Prostate gland (tissue), 2 donors: ENCODE measurements at regions not wholly inside any gene's neighbourhood (a gene's known extent, or its start where the extent isn't known, plus 50 kb on each side); places are given as distances from the start of the nearest gene placed in this dataset.

Experiments
- POLR2A ChIP-seq: fragments of 450-650 bp; IDR thresholded peaks from one replicate; pipeline ENCODE4 v1.6.1; 2016; ENCODE audit warnings: antibody characterized with exemption, mild to moderate bottlenecking
- POLR2AphosphoS5 ChIP-seq: sonication (generic); formaldehyde crosslinking; IDR thresholded peaks from one replicate; pipeline ENCODE4 v1.6.1; 2017; ENCODE audit warnings: antibody characterized with exemption
- TF ChIP-seq, protein P1 (sequence below), 4 experiments: fragments of 200-600 bp in 2 of 4; fragments of 450-650 bp in 2 of 4; sonication (generic) in 2 of 4; IDR thresholded peaks; 1 replicate in 3 of 4; 2 replicates in 1 of 4; pipeline ENCODE4 v1.5.1; 2016 to 2019; ENCODE audit warnings: antibody characterized with exemption in 4 of 4, mild to moderate bottlenecking in 2 of 4, moderate library complexity in 2 of 4

DNA sequence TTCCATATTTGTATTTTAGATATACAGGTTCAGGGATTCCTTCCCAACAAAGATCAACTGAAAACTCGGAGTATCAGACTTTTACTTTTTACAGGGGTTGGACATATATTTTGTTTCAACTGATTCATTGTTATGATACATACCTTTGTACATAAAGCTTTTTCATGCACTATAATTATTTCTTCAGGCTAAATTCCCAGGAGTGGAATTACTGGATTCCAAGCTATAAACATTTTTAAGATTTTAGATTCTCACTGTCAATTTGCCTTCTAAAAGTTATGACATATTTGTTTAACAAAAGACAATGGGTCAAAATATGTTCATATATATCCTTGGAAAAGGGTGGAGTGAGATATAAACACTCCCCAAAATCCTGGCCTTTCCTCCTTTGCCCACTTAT is 449.0 kb downstream of the PDCD6IP start:
- TF ChIP-seq POLR2A (no peak), POLR2AphosphoS5 (no peak)
- TF ChIP-seq, protein P1, sequence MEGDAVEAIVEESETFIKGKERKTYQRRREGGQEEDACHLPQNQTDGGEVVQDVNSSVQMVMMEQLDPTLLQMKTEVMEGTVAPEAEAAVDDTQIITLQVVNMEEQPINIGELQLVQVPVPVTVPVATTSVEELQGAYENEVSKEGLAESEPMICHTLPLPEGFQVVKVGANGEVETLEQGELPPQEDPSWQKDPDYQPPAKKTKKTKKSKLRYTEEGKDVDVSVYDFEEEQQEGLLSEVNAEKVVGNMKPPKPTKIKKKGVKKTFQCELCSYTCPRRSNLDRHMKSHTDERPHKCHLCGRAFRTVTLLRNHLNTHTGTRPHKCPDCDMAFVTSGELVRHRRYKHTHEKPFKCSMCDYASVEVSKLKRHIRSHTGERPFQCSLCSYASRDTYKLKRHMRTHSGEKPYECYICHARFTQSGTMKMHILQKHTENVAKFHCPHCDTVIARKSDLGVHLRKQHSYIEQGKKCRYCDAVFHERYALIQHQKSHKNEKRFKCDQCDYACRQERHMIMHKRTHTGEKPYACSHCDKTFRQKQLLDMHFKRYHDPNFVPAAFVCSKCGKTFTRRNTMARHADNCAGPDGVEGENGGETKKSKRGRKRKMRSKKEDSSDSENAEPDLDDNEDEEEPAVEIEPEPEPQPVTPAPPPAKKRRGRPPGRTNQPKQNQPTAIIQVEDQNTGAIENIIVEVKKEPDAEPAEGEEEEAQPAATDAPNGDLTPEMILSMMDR (IDR thresholded peaks at IDR 0.05): no peak
